ENCODE measurements at regions not wholly inside any gene's neighbourhood (a gene's known extent, or its start where the extent isn't known, plus 50 kb on each side); places are given as distances from the start of the nearest gene placed in this dataset.

GRCh38 chr18:65403534-65403933 is 347.3 kb upstream of the CDH7 start:
- DNase-seq: no peak

GRCh38 chr18:65399091-65399490 is 351.7 kb upstream of the CDH7 start:
- DNase-seq: no peak

DNA sequence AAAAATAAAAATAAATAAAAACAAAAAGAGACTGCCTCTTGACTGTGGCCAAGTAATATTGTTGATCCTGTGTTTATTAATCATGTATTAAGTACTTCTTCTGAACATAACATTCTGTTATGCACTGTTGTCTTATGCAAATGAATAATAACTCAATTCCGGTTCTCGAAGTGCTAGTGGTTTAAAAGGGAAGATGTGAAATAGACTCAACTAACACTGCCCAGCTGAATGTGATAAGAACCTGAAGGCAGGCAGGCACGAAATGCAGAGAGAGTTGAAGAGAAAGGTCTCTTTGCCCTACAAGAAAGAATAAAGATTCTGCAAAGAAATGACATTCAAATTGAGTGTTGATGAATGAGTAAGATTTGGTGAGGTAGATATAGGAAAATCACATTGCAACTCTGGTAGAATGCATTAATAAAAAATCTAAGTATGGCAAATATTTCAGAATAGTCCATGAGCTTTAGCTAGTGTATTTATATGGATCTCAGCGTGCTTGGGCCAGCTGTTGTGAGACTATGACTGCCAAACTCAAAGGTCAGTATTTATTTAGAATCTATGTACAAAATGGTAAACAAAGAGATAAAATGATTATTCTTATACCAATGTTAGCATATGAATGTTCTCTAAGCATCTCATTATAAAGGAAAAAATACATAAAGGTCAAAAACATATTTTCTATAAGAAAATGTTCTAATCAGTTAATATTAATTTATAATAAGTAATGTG is 352.3 kb upstream of the CDH7 start:
- no peak for DNase-seq

DNA sequence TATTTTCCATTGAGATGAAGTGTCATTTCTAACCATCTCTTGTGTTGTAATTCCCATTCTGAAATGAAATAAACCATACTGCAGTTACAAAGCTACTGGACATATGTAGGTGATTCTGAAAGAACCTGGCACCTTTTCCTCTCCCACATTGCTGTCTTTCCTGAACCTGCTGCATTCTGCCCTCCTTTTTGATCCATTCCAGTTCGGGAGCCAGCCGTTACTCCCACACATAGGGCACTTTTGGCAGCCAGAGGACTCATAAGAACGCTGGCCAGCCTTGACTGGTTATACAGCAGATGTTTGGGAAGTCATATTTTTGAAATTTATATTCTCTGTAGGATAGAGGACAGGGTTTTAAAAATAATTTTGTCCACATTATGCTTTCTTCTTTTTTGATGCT is 369.8 kb upstream of the CDH7 start:
- DNase-seq: peak; percentile 76

GRCh38 chr18:65380571-65380970 is 370.2 kb upstream of the CDH7 start:
- no peak for DNase-seq

DNA sequence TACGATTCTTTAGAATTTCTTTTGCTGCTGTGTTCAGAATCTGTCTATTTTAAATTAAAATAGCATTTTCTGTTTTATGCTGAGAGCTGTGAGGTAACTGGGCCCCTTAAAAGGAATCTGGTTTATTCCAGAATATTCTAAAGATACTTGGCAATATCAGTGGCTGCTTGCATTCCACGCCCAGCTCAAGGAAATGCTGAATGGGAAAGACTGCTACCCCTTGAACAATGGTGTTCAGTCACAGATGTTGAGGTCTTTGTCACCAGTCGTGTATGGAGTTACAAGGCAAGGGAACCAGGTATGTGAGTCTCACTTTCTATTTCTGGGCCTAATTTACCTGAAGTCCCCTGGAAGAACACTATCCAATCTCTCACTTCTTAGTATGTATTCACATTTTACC is 377.9 kb upstream of the CDH7 start:
- no peak for DNase-seq

GRCh38 chr18:65365245-65365980 is 385.4 kb upstream of the CDH7 start:
- no peak for DNase-seq

GRCh38 chr18:65363911-65364632 is 386.7 kb upstream of the CDH7 start:
- DNase-seq: no peak

DNA sequence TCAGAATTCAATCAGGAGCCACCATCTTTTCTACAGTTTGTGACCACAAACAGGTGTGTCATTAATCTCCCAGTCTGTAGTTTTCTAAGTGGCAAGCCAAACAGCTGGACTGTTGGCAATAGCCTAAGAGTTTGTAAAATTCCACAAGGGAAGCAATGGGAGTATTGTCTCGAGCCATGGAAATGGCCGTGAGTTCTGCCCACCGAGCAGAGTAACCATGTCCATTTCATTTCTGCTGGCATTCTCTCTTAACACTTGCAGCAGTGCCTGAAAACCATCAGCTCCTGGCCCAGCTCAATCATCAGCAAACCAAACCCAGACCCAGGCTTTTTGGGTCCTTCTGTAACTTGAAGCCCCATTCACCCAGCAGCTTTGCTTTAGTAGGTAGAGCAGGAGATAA is 387.8 kb upstream of the CDH7 start:
- no peak for DNase-seq

DNA sequence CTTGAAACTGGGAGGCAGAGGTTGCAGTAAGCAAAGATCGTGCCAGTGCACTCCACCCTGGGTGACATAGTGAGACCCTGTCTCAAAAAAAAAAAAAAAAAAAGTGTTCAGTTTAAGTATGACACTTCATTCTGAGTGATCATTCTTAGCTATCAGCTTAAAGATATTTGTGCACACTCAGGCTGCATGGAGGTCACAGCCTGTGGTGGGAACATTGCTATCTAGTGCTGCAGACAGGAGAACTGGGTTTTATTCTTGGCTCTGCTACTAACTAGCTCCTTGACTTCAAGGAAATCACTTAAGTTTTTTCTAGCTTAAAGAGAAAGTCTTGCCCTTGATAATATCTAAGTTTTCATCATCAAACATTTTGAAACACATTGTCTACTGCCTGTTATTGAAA is 391.3 kb upstream of the CDH7 start:
- DNase-seq: no peak

GRCh38 chr18:65358306-65358705 is 392.5 kb upstream of the CDH7 start:
- no peak for DNase-seq

- DNase-seq: peak; percentile 95
These were observed 398.6 kb upstream of the CDH7 start for GRCh38 chr18:65352186-65352585.

DNA sequence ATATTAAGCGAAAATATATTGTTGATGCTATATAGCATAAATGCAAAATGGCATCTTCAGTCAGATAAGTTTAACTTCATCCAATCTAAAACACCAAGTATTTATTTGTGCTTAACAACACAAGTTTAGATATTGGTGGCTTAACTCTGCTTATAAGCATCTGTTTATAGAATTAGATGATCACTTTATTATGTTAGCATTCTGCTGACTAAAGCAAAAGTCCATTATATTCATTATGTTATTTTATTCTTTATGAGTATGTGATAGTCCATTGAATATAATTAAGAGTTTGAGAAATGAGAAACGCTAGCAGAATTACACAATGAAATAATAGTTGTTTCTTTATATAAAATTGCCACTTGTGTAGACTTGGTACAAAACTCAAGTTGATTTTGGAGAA is 401.2 kb upstream of the CDH7 start:
- DNase-seq: no peak

DNA sequence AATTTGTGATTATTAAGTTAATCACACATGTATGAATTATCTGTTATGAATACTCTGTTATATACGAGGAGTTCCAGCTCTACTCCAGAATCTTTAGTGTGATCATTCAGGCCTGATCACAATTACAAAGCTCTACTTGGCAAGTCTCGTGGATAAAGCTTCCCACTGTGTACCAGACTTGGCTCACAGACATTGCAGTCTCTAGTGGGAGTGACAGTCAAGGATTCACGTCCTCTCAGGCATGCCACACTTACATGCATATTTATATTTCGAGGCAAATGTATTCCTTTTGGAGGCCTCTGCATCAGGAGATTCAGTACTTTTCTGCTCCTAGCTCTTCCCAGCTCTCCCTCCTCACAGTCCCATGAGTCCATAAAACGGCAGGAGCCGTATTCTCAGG is 403.4 kb upstream of the CDH7 start:
- peak; percentile 65 for DNase-seq

- no peak for DNase-seq
These were observed 404.7 kb upstream of the CDH7 start for GRCh38 chr18:65346086-65346485.

- DNase-seq: no peak
These were observed 407.2 kb upstream of the CDH7 start for GRCh38 chr18:65343571-65343970.

DNA sequence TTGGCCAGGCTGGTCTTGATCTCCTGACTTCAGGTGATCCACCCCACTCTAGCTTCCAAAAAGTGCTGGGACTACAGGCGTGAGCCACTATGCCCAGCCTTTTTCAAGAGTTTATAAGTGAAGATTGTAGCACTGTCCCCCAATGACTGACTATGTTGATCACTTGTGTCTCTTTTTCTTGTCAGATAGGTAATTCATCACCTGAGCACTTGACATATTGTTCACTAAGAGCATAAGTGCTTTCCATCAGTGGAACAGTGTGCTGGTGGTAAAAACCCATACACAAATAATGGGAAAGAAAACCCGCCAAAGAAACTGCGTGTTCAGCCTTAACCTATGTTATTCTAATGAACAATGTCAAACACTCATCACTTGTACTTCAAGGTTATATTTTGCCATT is 414.4 kb upstream of the CDH7 start:
- DNase-seq: no peak

DNA sequence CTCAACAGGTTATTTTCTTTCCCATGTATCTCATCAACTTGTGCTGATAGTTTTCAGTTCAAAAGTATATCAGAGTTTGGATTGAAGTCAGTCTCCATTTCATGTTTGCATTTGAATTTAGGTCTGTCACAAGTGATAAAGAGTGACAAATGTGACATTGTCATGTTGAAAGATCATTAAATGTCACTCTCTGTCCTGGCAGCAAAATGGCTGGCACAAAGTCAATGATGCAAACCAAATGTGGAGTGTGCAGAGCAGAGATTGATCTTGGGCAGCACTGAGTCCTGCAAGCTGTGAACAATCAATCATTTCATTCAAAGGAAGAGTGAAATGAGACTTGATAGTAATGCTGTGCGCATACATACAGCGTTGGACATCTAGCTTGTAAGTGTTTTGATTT is 421.8 kb upstream of the CDH7 start:
- DNase-seq: no peak

DNA sequence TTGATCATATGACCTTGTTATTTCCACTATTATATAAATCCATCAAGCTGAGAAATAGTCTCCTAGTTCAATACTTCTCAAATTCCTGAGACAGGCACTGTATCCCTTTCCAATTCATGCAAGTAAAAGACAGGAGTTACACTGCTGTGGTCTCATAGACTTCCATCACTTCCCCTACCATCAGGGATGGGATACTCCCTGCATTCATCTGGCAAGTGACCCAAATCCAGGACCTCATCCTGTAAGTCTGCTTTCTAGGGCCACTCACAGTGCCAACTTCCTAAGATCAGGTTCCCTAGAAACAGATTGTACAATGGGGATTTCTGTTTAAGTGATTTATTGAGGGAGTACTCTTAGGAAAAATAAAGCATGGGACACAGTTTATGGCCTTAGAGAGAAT is 424.0 kb upstream of the CDH7 start:
- DNase-seq: no peak

DNA sequence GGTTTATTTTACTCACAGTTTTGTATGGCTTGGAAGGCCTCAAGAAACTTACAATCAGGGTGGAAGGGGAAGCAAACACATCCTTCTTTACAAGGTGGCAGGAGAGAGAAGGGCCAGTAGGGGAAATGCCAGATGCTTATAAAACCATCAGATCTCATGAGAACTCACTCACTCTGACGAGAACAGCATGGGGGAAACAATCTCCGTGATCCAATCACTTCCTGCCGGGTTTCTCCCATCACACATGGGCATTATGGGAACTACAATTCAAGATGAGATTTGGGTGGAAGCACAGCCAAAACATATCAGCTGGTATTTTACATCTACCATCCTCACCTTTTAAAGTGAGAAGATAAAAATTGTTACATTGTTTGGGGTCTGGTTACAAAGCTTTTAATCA is 427.9 kb upstream of the CDH7 start:
- DNase-seq: no peak

DNA sequence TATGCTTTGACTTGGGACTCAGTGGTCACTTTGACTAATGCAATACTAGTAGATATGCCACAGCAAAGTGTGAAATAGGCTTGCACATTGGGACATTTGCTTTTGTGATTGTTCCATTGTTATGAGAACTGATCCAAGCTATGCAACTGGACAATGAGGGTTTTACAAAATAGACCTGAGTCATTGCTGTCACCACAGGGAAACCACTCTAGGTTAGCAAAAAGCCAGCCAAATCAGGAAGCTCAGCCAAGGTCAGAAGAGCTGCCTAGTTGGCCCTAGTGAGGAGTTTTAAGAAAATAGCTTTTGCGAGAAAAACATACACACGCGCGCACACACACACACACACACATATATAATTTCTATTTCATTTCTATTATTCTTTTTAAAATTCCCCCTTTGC is 452.4 kb upstream of the CDH7 start:
- no peak for DNase-seq

- no peak for DNase-seq
These were observed 461.9 kb upstream of the CDH7 start for GRCh38 chr18:65288908-65289307.

DNA sequence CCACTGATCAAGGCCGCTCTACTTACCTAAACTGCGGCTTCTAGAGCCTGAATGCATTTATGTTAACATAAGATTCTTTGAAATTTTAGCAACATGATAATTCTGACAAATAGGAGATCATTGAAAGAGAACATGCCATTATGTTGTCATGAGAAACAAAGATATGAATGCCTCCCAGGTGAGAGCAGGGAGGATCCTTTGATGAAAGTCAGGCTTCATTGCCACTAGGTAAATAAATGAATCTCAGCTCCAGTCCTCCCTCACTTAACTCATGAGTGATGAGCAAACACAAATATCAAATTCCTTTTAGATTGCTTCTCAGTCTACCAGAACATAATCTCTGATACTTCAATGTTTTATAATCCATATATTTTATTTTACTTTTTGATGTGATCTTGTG is 463.2 kb upstream of the CDH7 start:
- DNase-seq: no peak

- no peak for DNase-seq
These were observed 468.7 kb upstream of the CDH7 start for GRCh38 chr18:65282096-65282495.
